GM12878 (cell line): ENCODE measurements at regions not wholly inside any gene's neighbourhood (a gene's known extent, or its start where the extent isn't known, plus 50 kb on each side); places are given as distances from the start of the nearest gene placed in this dataset.

Experiments
- ATAC-seq: fragments of 200-7000 bp; cut with Tn5 transposase; 3 replicates; pipeline ENCODE4 v1.9.1; 2020; ENCODE audit warnings: mild to moderate bottlenecking, moderate library complexity
- BruUV-seq: library from RNA; stranded (reverse); fragments of 400-500 nt; replicated peaks from 2 replicates; lab custom pipeline; 2021; lab: Mats Ljungman, UMichigan
- CTCF ChIA-PET: fragments of 300-600 bp; sonication (Branson Sonifier 250); formaldehyde crosslinking; extraction: SDS; loops from one replicate; lab custom pipeline; 2021; ENCODE audit warnings: inconsistent platforms; lab: Yijun Ruan, JAX
- POLR2A ChIA-PET: fragments of 350-600 bp; formaldehyde crosslinking; extraction: SDS; loops from one replicate; lab custom pipeline; 2021; ENCODE audit warnings: inconsistent platforms; lab: Charles Lee
- RAD21 ChIA-PET: fragments of 300-600 bp; sonication (Branson Sonifier 250); formaldehyde crosslinking; loops from one replicate; lab custom pipeline; 2023; ENCODE audit warnings: antibody characterized with exemption; ENCODE audit not compliant: unreplicated experiment; lab: Charles Lee
- SMC1A ChIA-PET: fragments of 300-600 bp; sonication (Branson Sonifier 250); formaldehyde crosslinking; loops from one replicate; lab custom pipeline; 2023; ENCODE audit not compliant: unreplicated experiment, uncharacterized antibody; lab: Charles Lee
- DNase-seq: peaks from one replicate; pipeline ENCODE4 v3.0.0-alpha.2; 2011; ENCODE audit warnings: low read depth, low spot score
- FAIRE-seq: peaks from 3 replicates; lab custom pipeline; 2011; peaks lifted over from hg19 to GRCh38; lab: Jason Lieb, UNC
- H2AFZ ChIP-seq: 2 replicates; pipeline ENCODE4 v1.6.0; 2011; ENCODE audit warnings: low read depth, low read length, control low read depth; ENCODE audit not compliant: control insufficient read depth
- H3K27ac ChIP-seq: 2 replicates; pipeline ENCODE4 v1.5.1; 2011; ENCODE audit warnings: control low read depth; ENCODE audit not compliant: control insufficient read depth, insufficient read depth
- H3K27me3 ChIP-seq, 2 experiments: replicated peaks in 1 of 2; 2 replicates each; pipeline versions ENCODE4 v1.6.0 to v1.6.1; 2011; ENCODE audit warnings: low read length in 1 of 2; ENCODE audit not compliant: control insufficient read depth in 2 of 2, insufficient read depth in 2 of 2
- H3K36me3 ChIP-seq, 2 experiments: 2 replicates each; pipeline ENCODE4 v1.5.1; 2011; ENCODE audit warnings: low read length in 1 of 2; ENCODE audit not compliant: control insufficient read depth in 2 of 2, insufficient read depth in 2 of 2
- H3K4me1 ChIP-seq: 2 replicates; pipeline ENCODE4 v1.6.1; 2011; ENCODE audit warnings: mild to moderate bottlenecking, low read length, moderate library complexity, mixed read lengths; ENCODE audit not compliant: control insufficient read depth, insufficient read depth
- H3K4me2 ChIP-seq: 2 replicates; pipeline ENCODE4 v1.6.0; 2011; ENCODE audit warnings: control low read depth; ENCODE audit not compliant: control insufficient read depth, insufficient read depth
- H3K4me3 ChIP-seq: fragments of 200-600 bp; sonication (generic); 2 replicates; pipeline ENCODE4 v1.5.1; 2016
- H3K79me2 ChIP-seq: 2 replicates; pipeline ENCODE4 v1.6.0; 2011; ENCODE audit warnings: low read length; ENCODE audit not compliant: control insufficient read depth, insufficient read depth
- H3K9ac ChIP-seq: 2 replicates; pipeline ENCODE4 v1.8.0; 2011; ENCODE audit warnings: low read length, control low read depth, mixed read lengths; ENCODE audit not compliant: control insufficient read depth, insufficient read depth
- H3K9me3 ChIP-seq: replicated peaks from 3 replicates; pipeline ENCODE4 v1.5.1; 2011; ENCODE audit warnings: mild to moderate bottlenecking, low read length; ENCODE audit not compliant: control insufficient read depth, insufficient read depth
- H4K20me1 ChIP-seq: 2 replicates; pipeline ENCODE4 v1.6.0; 2011; ENCODE audit not compliant: control insufficient read depth, insufficient read depth
- CBX5 ChIP-seq: sonication (generic); IDR thresholded peaks from 2 replicates; pipeline ENCODE4 v1.6.1; 2016; ENCODE audit warnings: low read depth, moderate library complexity, mild to moderate bottlenecking, inconsistent platforms
- MLLT1 ChIP-seq: fragments of 450-650 bp; IDR thresholded peaks from 2 replicates; pipeline ENCODE4 v1.6.1; 2016; ENCODE audit warnings: mild to moderate bottlenecking
- NFYA ChIP-seq: IDR thresholded peaks from 2 replicates; pipeline ENCODE4 v1.6.1; 2011; ENCODE audit warnings: low read depth, mild to moderate bottlenecking, low read length, improper control_type of control experiment, borderline replicate concordance
- PRDM15 ChIP-seq: fragments of 450-650 bp; formaldehyde crosslinking; IDR thresholded peaks from 2 replicates; pipeline ENCODE4 v1.4.0; 2020; ENCODE audit warnings: mild to moderate bottlenecking, moderate library complexity
- SMAD1 ChIP-seq: fragments of 450-650 bp; IDR thresholded peaks from 2 replicates; pipeline ENCODE4 v1.6.1; 2018; ENCODE audit warnings: mild to moderate bottlenecking, low read depth; ENCODE audit not compliant: partially characterized antibody
- SPI1 ChIP-seq: IDR thresholded peaks from 2 replicates; pipeline ENCODE4 v1.6.1; 2011; ENCODE audit warnings: low read depth, mild to moderate bottlenecking, low read length, moderate library complexity, borderline replicate concordance; ENCODE audit not compliant: insufficient read depth
- WGBS: methylation state at CpG from one replicate; pipeline ENCODE4 v1.1.6; 2016; ENCODE audit warnings: low lambda C conversion rate; ENCODE audit not compliant: insufficient replicate concordance, insufficient coverage; ENCODE audit errors: missing lambda C conversion rate; 5-methylcytosine and 5-hydroxymethylcytosine counted together
- in situ Hi-C: fragments of 300-500 bp; cut with MboI; formaldehyde crosslinking; loops from 9 replicates; pipeline ENCODE4 v1.14.3; 2018; ENCODE audit warnings: mixed read lengths
- intact Hi-C: fragments of 100-400 bp; cut with micrococcal nuclease; formaldehyde crosslinking; loops from one replicate; pipeline ENCODE4 v1.14.2; 2022; ENCODE audit not compliant: unreplicated experiment

- FAIRE-seq, result no peak
- ChIA-PET SMC1A (no interaction called here), CTCF (no interaction called here), POLR2A (no interaction called here), RAD21 (no interaction called here)
- no TSS peak for BruUV-seq
- Histone ChIP-seq H4K20me1 (no peaks in the 10 kb centered on the region), H2AFZ (no peak overlapping the region), H3K4me1 (no peaks in the 10 kb centered on the region), H3K27ac (no peak overlapping the region), H3K9me3 (no peaks in the 10 kb centered on the region), H3K4me2 (no peak overlapping the region), H3K36me3 (no peaks in the 10 kb centered on the region), H3K4me3 (no peak overlapping the region), H3K79me2 (no peaks in the 10 kb centered on the region), H3K27me3 (no peaks in the 10 kb centered on the region), H3K9ac (no peak overlapping the region)
- DNase-seq, result no peak
- TF ChIP-seq NFYA (no peak), SPI1 (no peak)
- intact Hi-C loops (no loop called here), in situ Hi-C loops (no loop called here)
- 24% methylated on average over 3 of the region's 3 CpGs for WGBS
- ATAC-seq, result no peak
Measured at GRCh38 chr2:162967147-162967546, 128.6 kb upstream of the KCNH7 start.

- no peak overlapping the region for H3K9ac ChIP-seq
- BruUV-seq, result no TSS peak
- in situ Hi-C loops (no loop called here), intact Hi-C loops (no loop called here)
- no peaks in the 10 kb centered on the region for H4K20me1 ChIP-seq
- H2AFZ ChIP-seq, result no peak overlapping the region
- H3K4me1 ChIP-seq, result no peaks in the 10 kb centered on the region
- RAD21 ChIA-PET, result no interaction called here
- H3K4me3 ChIP-seq, result no peak overlapping the region
- H3K4me2 ChIP-seq, result no peak overlapping the region
- H3K79me2 ChIP-seq, result no peaks in the 10 kb centered on the region
- no peaks in the 10 kb centered on the region for H3K27me3 ChIP-seq
- SMC1A ChIA-PET, result no interaction called here
- TF ChIP-seq MLLT1 (no peak), SMAD1 (no peak), CBX5 (no peak), PRDM15 (CRISPR knock-in tag) (no peak)
- H3K9me3 ChIP-seq, result no peaks in the 10 kb centered on the region
- no peak overlapping the region for H3K27ac ChIP-seq
- no peak for DNase-seq
- POLR2A ChIA-PET, result no interaction called here
- no peaks in the 10 kb centered on the region for H3K36me3 ChIP-seq
- 40% methylated on average over 5 of the region's 5 CpGs for WGBS
- CTCF ChIA-PET, result no interaction called here
- no peak for FAIRE-seq
- no peak for ATAC-seq
Measured at GRCh38 chr2:162965191-162965590, 126.6 kb upstream of the KCNH7 start.
